GM08714 (cell line): ENCODE measurements at regions not wholly inside any gene's neighbourhood (a gene's known extent, or its start where the extent isn't known, plus 50 kb on each side); places are given as distances from the start of the nearest gene placed in this dataset.
"Not testable (repeated sequence)": the region's sequence is repeated elsewhere in the genome, so short reads cannot be mapped to it uniquely, and the experiment has no call there.

Experiments used
- H3K4me3 ChIP-seq: fragments of 200-500 bp; sonication (Bioruptor generic); 2 replicates; pipeline ENCODE4 v1.5.1; 2014; ENCODE audit warnings: mild to moderate bottlenecking, low read length, inconsistent platforms
- ZNF274 ChIP-seq: IDR thresholded peaks from 2 replicates; pipeline ENCODE4 v1.6.1; 2012; ENCODE audit warnings: mild to moderate bottlenecking, low read depth, low read length

GRCh38 chr10:31678575-31679516 is 249.8 kb downstream of the ARHGAP12 start:
- H3K4me3 ChIP-seq, result no peak overlapping the region
- no peak for TF ChIP-seq ZNF274

GRCh38 chr10:31678139-31678536 is 250.5 kb downstream of the ARHGAP12 start:
- no peak overlapping the region for H3K4me3 ChIP-seq
- TF ChIP-seq ZNF274, result no peak

- no peak overlapping the region for H3K4me3 ChIP-seq
- no peak for TF ChIP-seq ZNF274
Observed at GRCh38 chr10:31677195-31678138, 251.2 kb downstream of the ARHGAP12 start.

GRCh38 chr10:31675726-31676125 is 252.9 kb downstream of the ARHGAP12 start:
- no peak for TF ChIP-seq ZNF274
- H3K4me3 ChIP-seq, result no peak overlapping the region

- no peak overlapping the region for H3K4me3 ChIP-seq
- TF ChIP-seq ZNF274, result no peak
Observed at GRCh38 chr10:31669357-31669756, 259.3 kb downstream of the ARHGAP12 start.

- TF ChIP-seq ZNF274, result no peak
- no peak overlapping the region for H3K4me3 ChIP-seq
Observed at GRCh38 chr10:31668326-31668725, 260.3 kb downstream of the ARHGAP12 start.

GRCh38 chr10:31665764-31666279 is 262.8 kb downstream of the ARHGAP12 start:
- H3K4me3 ChIP-seq, result not testable (repeated sequence)

- no peak overlapping the region for H3K4me3 ChIP-seq
- no peak for TF ChIP-seq ZNF274
Observed at GRCh38 chr10:31664803-31665202, 263.8 kb downstream of the ARHGAP12 start.

- H3K4me3 ChIP-seq, result not testable (repeated sequence)
Observed at GRCh38 chr10:31664071-31664470, 264.6 kb downstream of the ARHGAP12 start.

GRCh38 chr10:31660300-31660699 is 268.3 kb downstream of the ARHGAP12 start:
- TF ChIP-seq ZNF274, result no peak
- H3K4me3 ChIP-seq, result no peak overlapping the region

- H3K4me3 ChIP-seq, result no peak overlapping the region
- TF ChIP-seq ZNF274, result no peak
Observed at GRCh38 chr10:31659665-31660064, 269.0 kb downstream of the ARHGAP12 start.

- no peak for TF ChIP-seq ZNF274
- no peak overlapping the region for H3K4me3 ChIP-seq
Observed at GRCh38 chr10:31657434-31657872, 271.2 kb downstream of the ARHGAP12 start.

GRCh38 chr10:31656851-31657433 is 271.7 kb downstream of the ARHGAP12 start:
- no peak overlapping the region for H3K4me3 ChIP-seq
- TF ChIP-seq ZNF274, result no peak

- no peak overlapping the region for H3K4me3 ChIP-seq
- no peak for TF ChIP-seq ZNF274
Observed at GRCh38 chr10:31652038-31652437, 276.6 kb downstream of the ARHGAP12 start.

GRCh38 chr10:31650010-31650409 is 278.6 kb downstream of the ARHGAP12 start:
- no peak for TF ChIP-seq ZNF274
- no peak overlapping the region for H3K4me3 ChIP-seq
